ENCODE measurements at regions not wholly inside any gene's neighbourhood (a gene's known extent, or its start where the extent isn't known, plus 50 kb on each side); places are given as distances from the start of the nearest gene placed in this dataset.

DNA sequence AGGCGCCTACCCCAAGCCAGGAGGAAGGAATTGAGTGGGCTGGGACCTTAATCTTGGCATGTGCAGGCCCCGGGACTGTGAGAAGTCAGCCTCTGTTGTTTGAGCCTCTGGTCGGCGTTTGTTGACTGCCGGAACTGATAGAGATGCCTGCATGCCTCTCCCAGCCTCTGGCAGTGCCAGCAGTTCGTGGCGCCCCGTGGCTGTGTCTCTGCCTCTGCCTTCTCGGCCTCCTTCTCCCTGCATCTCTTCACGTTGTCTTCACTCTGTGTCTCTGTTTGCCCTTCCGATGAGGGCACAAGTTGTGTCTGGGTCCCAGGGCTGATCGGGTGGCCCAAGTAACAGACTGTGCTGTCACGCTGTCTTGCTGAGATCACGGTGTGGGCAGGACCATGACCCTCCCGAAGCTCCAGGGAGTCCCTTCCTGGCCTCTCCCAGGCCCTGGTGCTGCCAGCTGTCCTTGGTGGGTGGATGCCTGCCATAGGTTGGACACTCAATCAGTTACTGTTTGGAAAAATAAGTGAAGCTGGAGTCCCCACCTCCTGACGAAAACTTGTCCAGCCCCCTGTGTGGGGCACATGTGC is 133.5 kb upstream of the LPCAT1 start:
- no peak for TF ChIP-seq ZNF396 (CRISPR knock-in tag; IDR thresholded peaks at IDR 0.05; ENCODE audit: borderline replicate concordance)
- no peak for TF ChIP-seq MAX (CRISPR knock-in tag; IDR thresholded peaks at IDR 0.05)
- TF ChIP-seq, protein P1, sequence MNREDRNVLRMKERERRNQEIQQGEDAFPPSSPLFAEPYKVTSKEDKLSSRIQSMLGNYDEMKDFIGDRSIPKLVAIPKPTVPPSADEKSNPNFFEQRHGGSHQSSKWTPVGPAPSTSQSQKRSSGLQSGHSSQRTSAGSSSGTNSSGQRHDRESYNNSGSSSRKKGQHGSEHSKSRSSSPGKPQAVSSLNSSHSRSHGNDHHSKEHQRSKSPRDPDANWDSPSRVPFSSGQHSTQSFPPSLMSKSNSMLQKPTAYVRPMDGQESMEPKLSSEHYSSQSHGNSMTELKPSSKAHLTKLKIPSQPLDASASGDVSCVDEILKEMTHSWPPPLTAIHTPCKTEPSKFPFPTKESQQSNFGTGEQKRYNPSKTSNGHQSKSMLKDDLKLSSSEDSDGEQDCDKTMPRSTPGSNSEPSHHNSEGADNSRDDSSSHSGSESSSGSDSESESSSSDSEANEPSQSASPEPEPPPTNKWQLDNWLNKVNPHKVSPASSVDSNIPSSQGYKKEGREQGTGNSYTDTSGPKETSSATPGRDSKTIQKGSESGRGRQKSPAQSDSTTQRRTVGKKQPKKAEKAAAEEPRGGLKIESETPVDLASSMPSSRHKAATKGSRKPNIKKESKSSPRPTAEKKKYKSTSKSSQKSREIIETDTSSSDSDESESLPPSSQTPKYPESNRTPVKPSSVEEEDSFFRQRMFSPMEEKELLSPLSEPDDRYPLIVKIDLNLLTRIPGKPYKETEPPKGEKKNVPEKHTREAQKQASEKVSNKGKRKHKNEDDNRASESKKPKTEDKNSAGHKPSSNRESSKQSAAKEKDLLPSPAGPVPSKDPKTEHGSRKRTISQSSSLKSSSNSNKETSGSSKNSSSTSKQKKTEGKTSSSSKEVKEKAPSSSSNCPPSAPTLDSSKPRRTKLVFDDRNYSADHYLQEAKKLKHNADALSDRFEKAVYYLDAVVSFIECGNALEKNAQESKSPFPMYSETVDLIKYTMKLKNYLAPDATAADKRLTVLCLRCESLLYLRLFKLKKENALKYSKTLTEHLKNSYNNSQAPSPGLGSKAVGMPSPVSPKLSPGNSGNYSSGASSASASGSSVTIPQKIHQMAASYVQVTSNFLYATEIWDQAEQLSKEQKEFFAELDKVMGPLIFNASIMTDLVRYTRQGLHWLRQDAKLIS (CRISPR knock-in tag; IDR thresholded peaks at IDR 0.05; ENCODE audit: borderline replicate concordance), result no peak
- TF ChIP-seq, protein P2, sequence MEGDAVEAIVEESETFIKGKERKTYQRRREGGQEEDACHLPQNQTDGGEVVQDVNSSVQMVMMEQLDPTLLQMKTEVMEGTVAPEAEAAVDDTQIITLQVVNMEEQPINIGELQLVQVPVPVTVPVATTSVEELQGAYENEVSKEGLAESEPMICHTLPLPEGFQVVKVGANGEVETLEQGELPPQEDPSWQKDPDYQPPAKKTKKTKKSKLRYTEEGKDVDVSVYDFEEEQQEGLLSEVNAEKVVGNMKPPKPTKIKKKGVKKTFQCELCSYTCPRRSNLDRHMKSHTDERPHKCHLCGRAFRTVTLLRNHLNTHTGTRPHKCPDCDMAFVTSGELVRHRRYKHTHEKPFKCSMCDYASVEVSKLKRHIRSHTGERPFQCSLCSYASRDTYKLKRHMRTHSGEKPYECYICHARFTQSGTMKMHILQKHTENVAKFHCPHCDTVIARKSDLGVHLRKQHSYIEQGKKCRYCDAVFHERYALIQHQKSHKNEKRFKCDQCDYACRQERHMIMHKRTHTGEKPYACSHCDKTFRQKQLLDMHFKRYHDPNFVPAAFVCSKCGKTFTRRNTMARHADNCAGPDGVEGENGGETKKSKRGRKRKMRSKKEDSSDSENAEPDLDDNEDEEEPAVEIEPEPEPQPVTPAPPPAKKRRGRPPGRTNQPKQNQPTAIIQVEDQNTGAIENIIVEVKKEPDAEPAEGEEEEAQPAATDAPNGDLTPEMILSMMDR (IDR thresholded peaks at IDR 0.05), result no peak
- TF ChIP-seq, protein P3, sequence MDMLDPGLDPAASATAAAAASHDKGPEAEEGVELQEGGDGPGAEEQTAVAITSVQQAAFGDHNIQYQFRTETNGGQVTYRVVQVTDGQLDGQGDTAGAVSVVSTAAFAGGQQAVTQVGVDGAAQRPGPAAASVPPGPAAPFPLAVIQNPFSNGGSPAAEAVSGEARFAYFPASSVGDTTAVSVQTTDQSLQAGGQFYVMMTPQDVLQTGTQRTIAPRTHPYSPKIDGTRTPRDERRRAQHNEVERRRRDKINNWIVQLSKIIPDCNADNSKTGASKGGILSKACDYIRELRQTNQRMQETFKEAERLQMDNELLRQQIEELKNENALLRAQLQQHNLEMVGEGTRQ (CRISPR knock-in tag; IDR thresholded peaks at IDR 0.05), result no peak
- TF ChIP-seq ETV6 (CRISPR knock-in tag; IDR thresholded peaks at IDR 0.05), result no peak
- TF ChIP-seq FOXP1 (CRISPR knock-in tag; IDR thresholded peaks at IDR 0.05; ENCODE audit: borderline replicate concordance), result no peak
- no peak for TF ChIP-seq KAT7 (CRISPR knock-in tag; IDR thresholded peaks at IDR 0.05; ENCODE audit: borderline replicate concordance)

Measured in WTC11 (cell line).